ENCODE measurements at regions not wholly inside any gene's neighbourhood (a gene's known extent, or its start where the extent isn't known, plus 50 kb on each side); places are given as distances from the start of the nearest gene placed in this dataset.
"Not testable (repeated sequence)": the region's sequence is repeated elsewhere in the genome, so short reads cannot be mapped to it uniquely, and the experiment has no call there.

- Histone ChIP-seq H3K9me3 (ENCODE audit: low read length) (no peaks in the 10 kb centered on the region), H3K36me3 (ENCODE audit: insufficient read depth, low read length) (no peaks in the 10 kb centered on the region), H2AFZ (ENCODE audit: low read length) (no peak overlapping the region), H3K27ac (ENCODE audit: low read depth, low read length, poor library complexity, severe bottlenecking) (no peak overlapping the region), H3K79me2 (ENCODE audit: insufficient read depth, low read depth, low read length) (no peaks in the 10 kb centered on the region), H4K20me1 (ENCODE audit: insufficient read depth, low read length) (no peaks in the 10 kb centered on the region), H3K9me2 (ENCODE audit: insufficient read depth, low read length) (no peaks in the 10 kb centered on the region), H3K4me2 (ENCODE audit: low read length) (no peak overlapping the region), H3K4me1 (ENCODE audit: insufficient read depth, low read length, poor library complexity, severe bottlenecking) (no peaks in the 10 kb centered on the region), H3K4me3 (ENCODE audit: low read depth, low read length, poor library complexity, severe bottlenecking) (no peak overlapping the region)
- POLR2A ChIA-PET = no interaction called here
- CTCF ChIA-PET (ENCODE audit: unreplicated experiment) = no interaction called here
- BruUV-seq (replicated peaks) = no TSS peak
- TF ChIP-seq CTCF (conservative IDR thresholded peaks at IDR 0.05; ENCODE audit: low read length) = no peak
- no peak for TF ChIP-seq EZH2phosphoT487 (IDR thresholded peaks at IDR 0.05; ENCODE audit: borderline replicate concordance, low read depth, low read length)
- no peak for DNase-seq (ENCODE audit: low spot score)
- intact Hi-C loops (cut with micrococcal nuclease; ENCODE audit: unreplicated experiment) = no loop called here
Observed at GRCh38 chr12:3419558-3419957, 71.4 kb upstream of the PRMT8 start.

- Histone ChIP-seq H3K4me2 (ENCODE audit: low read length) (no peak overlapping the region), H3K36me3 (ENCODE audit: insufficient read depth, low read length) (no peaks in the 10 kb centered on the region), H4K20me1 (ENCODE audit: insufficient read depth, low read length) (no peaks in the 10 kb centered on the region), H3K9me3 (ENCODE audit: low read length) (no peaks in the 10 kb centered on the region), H3K9me2 (ENCODE audit: insufficient read depth, low read length) (no peaks in the 10 kb centered on the region), H2AFZ (ENCODE audit: low read length) (no peak overlapping the region), H3K27ac (ENCODE audit: low read depth, low read length, poor library complexity, severe bottlenecking) (no peak overlapping the region), H3K4me3 (ENCODE audit: low read depth, low read length, poor library complexity, severe bottlenecking) (no peak overlapping the region), H3K4me1 (ENCODE audit: insufficient read depth, low read length, poor library complexity, severe bottlenecking) (no peaks in the 10 kb centered on the region), H3K79me2 (ENCODE audit: insufficient read depth, low read depth, low read length) (no peaks in the 10 kb centered on the region)
- no peak for DNase-seq (ENCODE audit: low spot score)
- POLR2A ChIA-PET = no interaction called here
- BruUV-seq (replicated peaks) = no TSS peak
- CTCF ChIA-PET (ENCODE audit: unreplicated experiment) = no interaction called here
- intact Hi-C loops (cut with micrococcal nuclease; ENCODE audit: unreplicated experiment) = no loop called here
- TF ChIP-seq EZH2phosphoT487 (IDR thresholded peaks at IDR 0.05; ENCODE audit: borderline replicate concordance, low read depth, low read length) (no peak), CTCF (conservative IDR thresholded peaks at IDR 0.05; ENCODE audit: low read length) (no peak)
Observed at GRCh38 chr12:3420693-3421092, 70.3 kb upstream of the PRMT8 start.

- ChIA-PET POLR2A (interaction anchor here (0.5 kb wide), 1 partner anchor 268 kb away, joined by 3 read pairs; no protein-coding TSS in a partner anchor), CTCF (ENCODE audit: unreplicated experiment) (no interaction called here)
- Histone ChIP-seq H3K79me2 (ENCODE audit: insufficient read depth, low read depth, low read length) (no peaks in the 10 kb centered on the region), H4K20me1 (ENCODE audit: insufficient read depth, low read length) (no peaks in the 10 kb centered on the region), H3K9me3 (ENCODE audit: low read length) (no peaks in the 10 kb centered on the region), H3K36me3 (ENCODE audit: insufficient read depth, low read length) (no peaks in the 10 kb centered on the region), H3K9me2 (ENCODE audit: insufficient read depth, low read length) (no peaks in the 10 kb centered on the region), H3K4me2 (ENCODE audit: low read length) (no peak overlapping the region), H2AFZ (ENCODE audit: low read length) (no peak overlapping the region), H3K4me3 (ENCODE audit: low read depth, low read length, poor library complexity, severe bottlenecking) (no peak overlapping the region), H3K4me1 (ENCODE audit: insufficient read depth, low read length, poor library complexity, severe bottlenecking) (no peaks in the 10 kb centered on the region), H3K27ac (ENCODE audit: low read depth, low read length, poor library complexity, severe bottlenecking) (no peak overlapping the region)
- no peak for DNase-seq (ENCODE audit: low spot score)
- BruUV-seq (replicated peaks) = no TSS peak
- intact Hi-C loops (cut with micrococcal nuclease; ENCODE audit: unreplicated experiment) = no loop called here
- TF ChIP-seq CTCF (conservative IDR thresholded peaks at IDR 0.05; ENCODE audit: low read length) = no peak
- TF ChIP-seq EZH2phosphoT487 (IDR thresholded peaks at IDR 0.05; ENCODE audit: borderline replicate concordance, low read depth, low read length) = no peak
Observed at GRCh38 chr12:3421191-3421978, 69.6 kb upstream of the PRMT8 start.

GRCh38 chr12:3424796-3425195 is 66.2 kb upstream of the PRMT8 start:
- H3K9me3 ChIP-seq (ENCODE audit: low read length); H3K9me2 ChIP-seq (ENCODE audit: insufficient read depth, low read length); H3K36me3 ChIP-seq (ENCODE audit: insufficient read depth, low read length); H4K20me1 ChIP-seq (ENCODE audit: insufficient read depth, low read length); H3K4me2 ChIP-seq (ENCODE audit: low read length); H3K4me3 ChIP-seq (ENCODE audit: low read depth, low read length, poor library complexity, severe bottlenecking); H3K79me2 ChIP-seq (ENCODE audit: insufficient read depth, low read depth, low read length); POLR2A ChIA-PET; DNase-seq (ENCODE audit: low spot score); H3K27ac ChIP-seq (ENCODE audit: low read depth, low read length, poor library complexity, severe bottlenecking); intact Hi-C loops (cut with micrococcal nuclease; ENCODE audit: unreplicated experiment); H3K4me1 ChIP-seq (ENCODE audit: insufficient read depth, low read length, poor library complexity, severe bottlenecking); H2AFZ ChIP-seq (ENCODE audit: low read length); CTCF ChIA-PET (ENCODE audit: unreplicated experiment); BruUV-seq (replicated peaks): not testable (repeated sequence)
